Smooth muscle cell (in vitro differentiated cells): ENCODE measurements at regions not wholly inside any gene's neighbourhood (a gene's known extent, or its start where the extent isn't known, plus 50 kb on each side); places are given as distances from the start of the nearest gene placed in this dataset.
A peak's percentile ranks its signal among the peaks of the same experiment; 100 is the strongest.

ENCODE experiments used
- DNase-seq: peaks from one replicate; lab custom pipeline; 2025; ENCODE audit not compliant: unreplicated experiment; lab: John Stamatoyannopoulos, UW
- H2AFZ ChIP-seq: fragments of 200-600 bp; sonication (generic); 2 replicates; pipeline ENCODE4 v1.6.0; 2016; ENCODE audit warnings: antibody characterized with exemption, low read depth, mild to moderate bottlenecking
- H3F3A ChIP-seq: fragments of 200-600 bp; sonication (generic); 2 replicates; pipeline ENCODE4 v1.6.0; 2017; ENCODE audit warnings: antibody characterized with exemption, low read depth
- H3K27ac ChIP-seq: fragments of 200-600 bp; sonication (generic); 2 replicates; pipeline ENCODE4 v1.5.1; 2016; ENCODE audit warnings: low read depth, mild to moderate bottlenecking
- H3K27me3 ChIP-seq: fragments of 200-600 bp; sonication (generic); 2 replicates; pipeline ENCODE4 v1.6.1; 2016; ENCODE audit warnings: low read depth, mild to moderate bottlenecking
- H3K36me3 ChIP-seq: fragments of 200-600 bp; sonication (generic); 2 replicates; pipeline ENCODE4 v1.5.1; 2016; ENCODE audit warnings: low read depth
- H3K4me1 ChIP-seq: fragments of 200-600 bp; sonication (generic); 2 replicates; pipeline ENCODE4 v1.5.1; 2016; ENCODE audit warnings: low read depth
- H3K4me2 ChIP-seq: fragments of 200-600 bp; sonication (generic); 2 replicates; pipeline ENCODE4 v1.6.0; 2016; ENCODE audit warnings: mild to moderate bottlenecking
- H3K4me3 ChIP-seq: fragments of 200-600 bp; sonication (generic); 2 replicates; pipeline ENCODE4 v1.5.1; 2016; ENCODE audit warnings: mild to moderate bottlenecking
- H3K79me2 ChIP-seq: fragments of 200-600 bp; sonication (generic); 2 replicates; pipeline ENCODE4 v1.6.0; 2016; ENCODE audit warnings: low read depth, mild to moderate bottlenecking
- H3K9ac ChIP-seq: fragments of 200-600 bp; sonication (generic); 2 replicates; pipeline ENCODE4 v1.6.0; 2016; ENCODE audit warnings: low read depth
- H3K9me3 ChIP-seq: fragments of 200-600 bp; sonication (generic); replicated peaks from 2 replicates; pipeline ENCODE4 v1.5.1; 2016; ENCODE audit warnings: low read depth
- H4K20me1 ChIP-seq: fragments of 200-600 bp; sonication (generic); 2 replicates; pipeline ENCODE4 v1.6.0; 2016; ENCODE audit warnings: low read depth
- WGBS: methylation state at CpG from one replicate; pipeline ENCODE4 v1.1.7; 2016; ENCODE audit warnings: low lambda C conversion rate; 5-methylcytosine and 5-hydroxymethylcytosine counted together
- TF ChIP-seq, protein P1 (sequence below): fragments of 200-600 bp; sonication (generic); IDR thresholded peaks from 2 replicates; pipeline ENCODE4 v1.5.1; 2017; ENCODE audit warnings: borderline replicate concordance, mild to moderate bottlenecking, antibody characterized with exemption; ENCODE audit not compliant: insufficient read depth, poor library complexity, severe bottlenecking

DNA sequence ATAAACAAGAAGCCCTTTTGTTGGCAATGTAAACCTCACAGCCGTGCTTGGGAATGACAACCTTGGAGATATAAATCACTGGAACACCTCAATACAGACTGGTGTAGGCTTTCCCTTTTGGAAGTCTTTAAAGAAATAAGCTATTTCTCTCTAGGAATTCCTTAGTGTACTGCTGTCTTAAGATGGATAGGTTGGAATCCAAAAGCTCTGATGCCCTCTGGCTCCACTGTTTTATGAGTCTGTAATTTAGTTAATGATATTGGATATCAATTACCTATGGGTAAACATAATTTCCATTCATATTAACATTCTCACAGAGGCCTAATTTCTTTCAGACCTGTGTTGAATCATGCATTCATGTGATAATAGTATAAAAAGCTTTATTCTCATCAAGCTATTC, 435.9 kb upstream of the MPDZ start:
- Histone ChIP-seq H4K20me1 (no peaks in the 10 kb centered on the region), H3K27ac (no peak overlapping the region), H3K4me2 (no peak overlapping the region), H3K4me3 (no peak overlapping the region), H3F3A (no peaks in the 10 kb centered on the region), H3K4me1 (no peaks in the 10 kb centered on the region), H3K36me3 (no peaks in the 10 kb centered on the region), H3K27me3 (no peaks in the 10 kb centered on the region), H3K79me2 (no peaks in the 10 kb centered on the region), H2AFZ (no peak overlapping the region), H3K9ac (no peak overlapping the region), H3K9me3 (no peaks in the 10 kb centered on the region)
- TF ChIP-seq, protein P1, sequence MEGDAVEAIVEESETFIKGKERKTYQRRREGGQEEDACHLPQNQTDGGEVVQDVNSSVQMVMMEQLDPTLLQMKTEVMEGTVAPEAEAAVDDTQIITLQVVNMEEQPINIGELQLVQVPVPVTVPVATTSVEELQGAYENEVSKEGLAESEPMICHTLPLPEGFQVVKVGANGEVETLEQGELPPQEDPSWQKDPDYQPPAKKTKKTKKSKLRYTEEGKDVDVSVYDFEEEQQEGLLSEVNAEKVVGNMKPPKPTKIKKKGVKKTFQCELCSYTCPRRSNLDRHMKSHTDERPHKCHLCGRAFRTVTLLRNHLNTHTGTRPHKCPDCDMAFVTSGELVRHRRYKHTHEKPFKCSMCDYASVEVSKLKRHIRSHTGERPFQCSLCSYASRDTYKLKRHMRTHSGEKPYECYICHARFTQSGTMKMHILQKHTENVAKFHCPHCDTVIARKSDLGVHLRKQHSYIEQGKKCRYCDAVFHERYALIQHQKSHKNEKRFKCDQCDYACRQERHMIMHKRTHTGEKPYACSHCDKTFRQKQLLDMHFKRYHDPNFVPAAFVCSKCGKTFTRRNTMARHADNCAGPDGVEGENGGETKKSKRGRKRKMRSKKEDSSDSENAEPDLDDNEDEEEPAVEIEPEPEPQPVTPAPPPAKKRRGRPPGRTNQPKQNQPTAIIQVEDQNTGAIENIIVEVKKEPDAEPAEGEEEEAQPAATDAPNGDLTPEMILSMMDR, result no peak
- 72% methylated on average over 1 of the region's 1 CpG for WGBS
- DNase-seq, result no peak

DNA sequence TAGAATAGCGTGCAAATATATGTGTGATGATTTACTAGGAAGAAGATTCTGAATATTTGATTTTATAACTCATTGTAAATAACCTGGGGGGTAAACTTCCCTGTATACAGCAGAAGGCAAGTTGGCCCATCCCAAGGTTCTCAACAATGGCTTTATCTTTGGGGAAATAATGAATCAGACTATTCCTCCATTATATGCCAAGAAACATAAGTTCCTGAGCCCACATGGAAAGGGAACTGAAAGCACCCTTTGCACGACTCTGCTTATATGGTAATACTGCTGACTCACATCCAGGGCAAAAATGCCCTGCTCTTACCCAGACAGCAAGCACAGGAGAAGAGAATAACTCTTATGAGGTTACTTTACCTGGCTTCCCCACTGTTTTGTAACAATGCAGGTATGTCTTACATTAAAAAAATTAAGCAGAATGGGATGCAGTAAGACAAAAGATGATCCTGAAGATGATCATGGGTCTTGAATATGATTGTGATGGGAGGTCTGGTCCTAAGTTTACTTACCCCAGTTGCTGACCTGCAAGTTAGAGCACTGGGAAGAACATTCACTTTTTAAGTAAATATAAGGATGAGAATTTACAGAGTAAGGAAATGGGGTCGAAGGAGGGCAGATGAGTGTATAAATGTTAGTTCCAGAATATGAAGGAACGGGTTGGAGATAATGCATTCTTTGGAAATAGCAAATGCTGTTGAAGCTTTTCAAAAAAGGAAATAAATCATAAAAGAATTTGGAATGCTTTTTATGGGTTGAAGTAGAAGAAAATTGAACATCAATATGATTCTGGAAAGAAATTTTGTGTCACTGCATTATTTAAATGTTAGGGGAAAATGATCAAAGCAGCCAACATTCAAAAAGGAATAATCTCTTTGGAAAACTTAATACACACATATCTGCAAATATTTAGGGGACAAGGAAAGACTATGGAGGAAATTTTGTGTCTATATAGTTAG, 428.4 kb upstream of the MPDZ start:
- peaks cover 10% of the 10 kb centered on the region for H3K4me1 ChIP-seq
- H3K4me2 ChIP-seq, result no peak overlapping the region
- no peaks in the 10 kb centered on the region for H3K9me3 ChIP-seq
- DNase-seq, result no peak
- H3K9ac ChIP-seq, result no peak overlapping the region
- H3F3A ChIP-seq, result peaks cover 11% of the 10 kb centered on the region
- H3K27ac ChIP-seq, result no peak overlapping the region
- H3K79me2 ChIP-seq, result no peaks in the 10 kb centered on the region
- TF ChIP-seq, protein P1, result no peak
- H3K27me3 ChIP-seq, result no peaks in the 10 kb centered on the region
- H2AFZ ChIP-seq, result no peak overlapping the region
- H3K4me3 ChIP-seq, result no peak overlapping the region
- no peaks in the 10 kb centered on the region for H3K36me3 ChIP-seq
- 91% methylated on average over 4 of the region's 4 CpGs for WGBS
- no peaks in the 10 kb centered on the region for H4K20me1 ChIP-seq

DNA sequence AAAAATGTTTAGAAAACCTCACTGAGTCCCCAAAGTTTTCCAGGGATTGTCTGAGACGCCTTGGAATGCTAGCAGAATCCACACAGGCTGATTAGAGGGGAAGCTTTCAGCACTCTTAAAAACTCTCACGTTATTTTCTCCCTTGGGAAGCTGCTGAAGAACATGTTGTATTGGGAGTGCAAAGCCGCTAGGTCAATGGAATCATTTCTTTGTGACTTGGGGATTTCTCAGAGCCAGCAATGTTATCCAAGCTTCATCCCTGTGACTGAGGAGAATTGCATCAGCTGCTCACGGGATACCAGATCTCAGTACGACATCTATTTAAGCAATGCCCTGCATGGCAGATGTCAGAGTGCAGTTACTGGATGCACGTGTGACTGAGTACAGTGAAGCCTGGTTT, 426.4 kb upstream of the MPDZ start:
- Histone ChIP-seq H4K20me1 (no peaks in the 10 kb centered on the region), H3K27ac (peak overlapping the region; percentile 79), H3K4me3 (no peak overlapping the region), H3K9ac (peak overlapping the region; percentile 32), H3K9me3 (no peaks in the 10 kb centered on the region), H3F3A (peaks cover 11% of the 10 kb centered on the region), H2AFZ (peak overlapping the region; percentile 50), H3K4me2 (peak overlapping the region; percentile 42), H3K4me1 (peaks cover 10% of the 10 kb centered on the region), H3K36me3 (no peaks in the 10 kb centered on the region), H3K79me2 (no peaks in the 10 kb centered on the region), H3K27me3 (no peaks in the 10 kb centered on the region)
- DNase-seq, result no peak
- TF ChIP-seq, protein P1, result no peak
- 7% methylated on average over 6 of the region's 6 CpGs for WGBS

DNA sequence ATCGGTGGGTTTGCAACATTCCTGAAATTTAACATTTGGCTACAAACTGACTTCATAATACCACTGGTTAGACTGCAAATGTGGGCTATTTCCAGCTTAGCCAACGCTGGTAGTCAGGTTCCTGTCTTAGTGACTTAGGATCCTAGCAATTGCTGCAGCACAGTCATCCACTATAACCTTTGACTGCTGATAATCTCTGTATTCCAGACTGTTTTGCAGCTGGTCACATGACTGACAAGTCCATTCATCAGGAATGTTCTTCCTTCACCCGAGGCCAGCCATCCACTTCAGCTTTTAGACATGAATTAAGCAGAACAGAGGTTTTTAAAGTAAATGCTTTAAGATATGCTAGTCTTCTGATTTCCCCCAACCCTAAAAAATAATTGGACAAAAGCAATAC, 425.9 kb upstream of the MPDZ start:
- Histone ChIP-seq H3K4me3 (no peak overlapping the region), H4K20me1 (no peaks in the 10 kb centered on the region), H3K4me1 (peaks cover 10% of the 10 kb centered on the region), H3K27me3 (no peaks in the 10 kb centered on the region), H3K9me3 (no peaks in the 10 kb centered on the region), H3K27ac (peak overlapping the region; percentile 79), H3K36me3 (no peaks in the 10 kb centered on the region), H2AFZ (peak overlapping the region; percentile 50), H3K9ac (peak overlapping the region; percentile 32), H3K79me2 (no peaks in the 10 kb centered on the region), H3K4me2 (peak overlapping the region; percentile 42), H3F3A (peaks cover 11% of the 10 kb centered on the region)
- 32% methylated on average over 3 of the region's 3 CpGs for WGBS
- DNase-seq, result no peak
- TF ChIP-seq, protein P1, result no peak
